ENCODE measurements at regions not wholly inside any gene's neighbourhood (a gene's known extent, or its start where the extent isn't known, plus 50 kb on each side); places are given as distances from the start of the nearest gene placed in this dataset.
A peak's percentile ranks its signal among the peaks of the same experiment; 100 is the strongest.
"Not testable (repeated sequence)": the region's sequence is repeated elsewhere in the genome, so short reads cannot be mapped to it uniquely, and the experiment has no call there.

DNA sequence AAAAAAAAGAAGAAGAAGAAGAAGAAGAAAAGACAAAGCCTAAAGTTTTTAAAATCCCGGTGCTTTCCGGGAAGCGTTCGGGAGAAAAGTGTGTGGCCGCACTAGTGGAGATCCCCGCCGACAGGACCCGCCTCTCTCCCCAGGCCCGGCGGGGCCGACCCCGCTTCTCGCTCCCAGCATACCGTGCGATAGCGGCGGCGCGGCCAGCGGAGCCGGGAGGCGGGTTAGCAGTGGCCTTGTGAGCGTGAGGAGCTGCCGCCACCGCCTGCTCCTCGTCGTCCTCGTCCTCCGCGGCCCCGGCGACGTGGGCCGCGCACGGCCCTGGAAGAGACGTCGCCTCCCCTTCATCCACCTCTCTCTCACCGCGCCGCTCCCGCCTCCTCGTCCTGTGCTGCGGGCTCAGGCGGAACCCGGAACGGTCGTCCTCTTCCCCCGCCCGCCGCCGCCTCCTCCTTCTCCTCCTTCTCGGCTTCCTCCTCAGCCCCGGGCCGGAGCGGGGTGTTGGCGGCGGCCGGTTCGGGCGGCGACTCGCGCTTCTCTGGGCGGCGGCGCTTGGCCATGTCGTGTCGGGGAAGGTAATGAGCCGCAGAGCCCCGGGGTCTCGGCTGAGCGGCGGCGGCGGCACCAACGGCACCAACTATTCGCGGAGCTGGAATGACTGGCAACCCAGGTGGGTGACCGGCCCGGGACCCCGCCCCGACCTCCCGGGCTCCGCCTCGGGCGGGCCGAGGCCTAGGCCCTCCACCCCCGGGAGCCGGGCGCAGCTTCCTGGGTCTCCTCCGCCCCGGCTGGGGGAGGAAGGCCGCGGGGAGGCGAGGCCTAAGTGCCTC lies 62.6 kb upstream of the CDR2 start:
- DNase-seq (ENCODE audit: low read depth in 3 of 3): peak; percentile 27 to 69 (median 40)

DNA sequence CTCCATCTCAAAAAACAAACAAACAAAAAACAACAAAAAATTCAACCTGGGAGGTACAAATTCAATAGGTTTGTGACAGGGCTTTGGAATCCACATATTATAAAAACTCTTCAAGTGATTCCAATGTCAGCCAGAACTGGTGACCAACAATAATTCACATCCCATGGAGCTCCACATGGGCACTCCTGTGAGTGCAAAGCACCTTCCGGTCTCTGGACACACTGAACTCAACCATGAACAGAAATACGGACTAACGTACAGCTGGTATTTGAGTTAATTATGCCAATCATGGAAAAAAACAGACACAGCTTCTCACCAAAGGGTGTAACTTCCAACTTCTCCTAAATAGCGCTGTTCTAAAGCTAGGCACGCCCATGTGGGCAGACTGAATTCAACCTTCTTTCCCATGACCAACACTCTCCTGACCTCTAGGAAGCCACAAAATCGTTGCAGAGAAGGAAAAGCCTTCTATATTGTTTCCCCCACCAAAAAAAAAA lies 62.0 kb upstream of the CDR2 start:
- DNase-seq (ENCODE audit: low read depth in 3 of 3): not testable (repeated sequence)

DNA sequence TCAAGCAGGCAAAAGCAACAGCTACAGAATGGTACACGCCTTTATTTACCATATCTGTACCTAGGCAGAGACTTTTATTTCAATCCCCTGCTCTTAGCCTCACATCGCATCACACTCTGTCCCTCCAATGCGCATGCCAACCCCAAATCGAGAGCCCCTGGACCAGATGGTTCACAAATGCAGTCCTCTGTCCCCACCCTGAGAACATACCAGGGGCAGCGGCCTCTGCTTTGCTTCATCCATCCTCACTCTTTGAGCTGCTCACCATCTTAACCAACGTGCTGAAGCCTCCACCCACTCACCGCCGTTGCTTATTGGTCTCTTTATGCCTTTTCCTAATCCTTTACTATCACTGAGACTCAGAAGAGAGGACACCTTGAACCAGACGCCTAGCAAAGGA lies 56.9 kb upstream of the CDR2 start:
- DNase-seq (ENCODE audit: low read depth in 3 of 3): not testable (repeated sequence)

DNA sequence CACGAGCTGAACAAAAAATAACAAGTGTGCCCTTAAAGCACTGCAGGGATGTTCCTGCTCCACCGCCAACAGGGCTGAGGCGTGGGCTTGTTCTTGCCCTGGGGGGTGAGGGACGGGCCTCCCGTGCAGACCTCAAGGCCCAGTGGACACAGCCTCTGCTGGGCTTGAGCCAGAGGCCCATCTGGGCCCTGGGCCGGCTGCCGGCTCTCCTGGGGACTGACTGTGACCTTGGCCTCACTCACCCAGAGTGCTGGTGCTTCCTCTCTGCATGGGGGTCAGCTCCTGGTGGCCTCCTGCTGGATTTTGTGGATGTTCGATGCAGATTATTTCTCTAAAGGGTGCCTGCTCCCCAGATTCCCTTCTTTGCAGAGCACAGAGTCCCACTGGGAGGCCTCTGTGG lies 54.2 kb upstream of the CDR2 start:
- no peak for DNase-seq (ENCODE audit: low read depth in 3 of 3)

DNA sequence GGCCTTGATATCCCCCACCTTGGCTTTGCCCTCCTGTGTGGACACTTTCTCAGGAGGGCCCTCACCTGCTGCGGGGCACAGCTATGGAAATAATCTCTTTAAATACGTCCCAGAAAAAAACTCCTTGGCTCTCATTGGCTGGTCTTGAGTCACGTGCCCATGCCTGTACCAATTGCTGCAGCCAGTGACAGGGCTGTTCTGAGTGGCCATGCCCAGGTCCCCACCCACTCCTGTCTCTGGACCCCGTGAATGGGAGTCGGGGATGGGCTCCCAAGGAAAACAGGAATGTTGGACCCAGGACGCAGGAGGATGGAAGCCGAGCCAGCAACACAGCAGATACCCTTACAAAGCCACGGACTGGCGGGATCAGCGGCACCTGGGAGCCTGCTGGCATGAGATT lies 53.1 kb upstream of the CDR2 start:
- no peak for DNase-seq (ENCODE audit: low read depth in 3 of 3)

DNA sequence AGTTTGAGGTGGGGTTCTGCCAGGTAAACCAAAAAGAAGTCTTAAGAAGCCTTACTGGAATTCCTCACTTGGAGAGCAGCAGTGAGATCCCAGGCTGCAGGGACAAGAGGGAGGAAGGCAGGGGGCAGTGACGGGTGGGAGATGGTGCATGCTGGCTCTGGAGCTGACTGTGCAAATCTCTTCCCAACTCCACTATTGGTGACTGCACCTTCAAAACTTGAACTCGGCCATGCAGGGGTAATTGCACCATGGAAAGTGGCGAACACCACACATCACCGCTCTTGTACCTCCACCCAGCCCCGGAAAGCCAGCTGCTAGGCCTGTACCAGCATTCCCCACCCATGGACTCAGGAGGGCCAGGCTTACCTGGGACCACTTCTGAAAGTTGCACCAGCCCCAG lies 51.4 kb upstream of the CDR2 start:
- no peak for DNase-seq (ENCODE audit: low read depth in 3 of 3)

DNA sequence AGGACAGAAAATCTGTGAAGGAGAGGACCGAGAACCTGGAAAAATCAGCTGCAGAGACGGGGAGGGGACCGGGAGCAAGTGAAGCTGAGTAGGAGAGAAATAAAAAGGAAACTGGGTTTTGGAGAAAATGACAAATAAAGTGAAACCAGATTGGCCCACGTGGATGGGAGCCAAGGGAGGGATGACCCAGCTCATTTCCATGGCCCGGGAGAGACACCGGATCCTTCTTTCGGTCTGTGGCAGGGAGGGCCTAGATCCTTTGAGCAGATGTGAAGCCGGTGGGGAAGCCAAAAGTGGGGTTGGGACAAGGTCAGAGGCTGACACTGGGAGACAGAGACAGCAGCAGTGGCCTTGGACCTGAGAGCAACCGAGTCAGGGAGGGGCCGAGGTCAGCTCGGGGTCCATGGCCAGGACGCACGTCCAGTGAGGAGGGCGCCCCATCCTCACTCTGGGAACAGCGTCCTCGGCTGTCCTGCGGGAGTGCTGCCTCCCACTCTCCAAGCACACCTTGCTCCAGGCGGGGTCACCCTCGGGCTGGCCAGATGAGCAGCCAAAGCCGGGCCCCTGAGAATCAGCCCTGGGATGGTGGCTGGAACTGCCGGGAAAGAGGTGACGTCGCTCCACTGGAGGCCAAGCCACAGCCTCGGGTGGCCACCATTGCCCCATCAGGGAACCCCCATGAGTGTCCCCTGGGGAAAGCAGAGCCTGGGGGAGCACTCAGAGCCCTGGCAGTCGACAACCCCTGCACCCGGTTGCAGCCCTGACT lies 50.8 kb upstream of the CDR2 start:
- no peak for DNase-seq (ENCODE audit: low read depth in 3 of 3)

DNA sequence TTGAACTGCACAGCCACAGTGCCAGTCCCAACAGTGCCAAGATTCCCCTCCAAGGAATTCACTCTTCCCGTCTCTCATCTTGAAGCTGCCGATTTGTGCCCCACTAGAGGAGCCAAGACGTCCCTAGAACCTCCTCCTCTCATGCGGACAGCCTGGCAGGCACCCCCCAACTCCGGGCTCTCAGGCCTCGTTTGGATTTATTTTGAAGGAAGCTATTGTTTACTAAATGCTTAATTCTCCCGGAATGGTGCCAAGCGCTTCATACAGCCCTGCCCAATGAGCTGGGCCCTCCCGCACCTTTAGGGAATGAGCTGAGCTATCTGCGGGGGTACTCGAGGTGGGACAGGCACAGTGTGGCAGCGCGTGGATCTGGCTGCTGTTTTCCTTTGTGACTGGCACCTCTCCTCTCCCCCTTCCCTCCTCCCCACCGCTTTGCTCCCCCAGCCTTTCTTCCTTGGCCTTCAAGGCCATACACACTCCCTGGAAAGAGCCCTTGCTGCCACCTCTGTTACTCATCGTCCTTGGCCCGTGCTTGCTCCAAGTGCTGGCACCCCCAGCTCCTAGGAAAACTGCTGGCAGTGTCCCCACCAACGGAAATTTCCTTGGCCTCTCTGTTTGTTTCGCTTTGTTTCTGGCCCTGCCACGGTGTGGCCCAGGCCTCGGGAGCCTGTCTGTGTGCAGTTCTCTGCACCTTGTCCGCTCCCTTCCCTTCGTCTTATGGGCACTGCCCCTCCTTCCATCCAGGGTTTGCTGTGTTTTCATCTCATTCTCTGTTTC lies 49.9 kb upstream of the CDR2 start:
- DNase-seq (ENCODE audit: low read depth in 3 of 3): no peak

Measured in stimulated activated CD4-positive, alpha-beta T cell treated with anti-CD3 and anti-CD28 coated beads, TNF-alpha, amount 100 ng/mL, for 24 hours (primary cell).